ENCODE measurements at regions not wholly inside any gene's neighbourhood (a gene's known extent, or its start where the extent isn't known, plus 50 kb on each side); places are given as distances from the start of the nearest gene placed in this dataset.
"Not testable (repeated sequence)": the region's sequence is repeated elsewhere in the genome, so short reads cannot be mapped to it uniquely, and the experiment has no call there.

DNA sequence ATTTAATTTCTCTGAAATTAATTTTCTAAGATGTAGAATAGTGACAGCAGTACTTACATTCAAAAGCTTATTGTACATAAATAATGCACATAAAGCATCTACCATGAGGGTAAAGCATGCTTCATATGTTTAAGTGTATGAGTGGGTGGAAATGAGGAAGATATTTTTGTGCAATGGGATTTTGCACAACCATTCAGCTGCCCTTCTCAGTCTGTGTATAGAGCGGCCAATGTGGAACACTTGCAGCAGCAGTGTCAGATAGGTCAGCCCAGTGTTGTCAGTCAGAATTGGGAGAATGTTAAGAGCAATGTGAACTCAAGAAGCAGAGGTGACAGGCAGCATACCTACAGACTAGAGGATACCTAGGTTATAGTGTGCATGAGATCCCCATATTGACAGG is 72.5 kb upstream of the ATP2B1 start:
- DNase-seq (ENCODE audit: low spot score): no peak

DNA sequence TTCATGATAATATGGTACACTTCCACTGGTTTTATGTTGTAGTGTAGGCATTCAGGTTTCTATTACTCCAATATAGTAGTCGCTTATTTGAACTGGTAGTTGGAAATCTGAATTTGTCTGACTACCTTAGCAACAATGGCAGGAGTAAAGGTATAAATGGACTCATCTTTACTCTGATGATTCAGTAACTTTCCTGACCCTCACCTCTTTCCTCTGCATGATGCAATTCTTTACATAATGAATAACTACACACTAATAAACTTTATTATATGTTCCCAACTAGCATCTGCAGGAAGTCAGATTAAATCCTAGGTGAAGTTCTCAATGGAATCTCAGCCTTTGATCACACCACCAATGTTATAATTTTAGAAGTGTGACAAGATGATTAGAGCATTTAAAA is 70.5 kb upstream of the ATP2B1 start:
- DNase-seq (ENCODE audit: low spot score): no peak

DNA sequence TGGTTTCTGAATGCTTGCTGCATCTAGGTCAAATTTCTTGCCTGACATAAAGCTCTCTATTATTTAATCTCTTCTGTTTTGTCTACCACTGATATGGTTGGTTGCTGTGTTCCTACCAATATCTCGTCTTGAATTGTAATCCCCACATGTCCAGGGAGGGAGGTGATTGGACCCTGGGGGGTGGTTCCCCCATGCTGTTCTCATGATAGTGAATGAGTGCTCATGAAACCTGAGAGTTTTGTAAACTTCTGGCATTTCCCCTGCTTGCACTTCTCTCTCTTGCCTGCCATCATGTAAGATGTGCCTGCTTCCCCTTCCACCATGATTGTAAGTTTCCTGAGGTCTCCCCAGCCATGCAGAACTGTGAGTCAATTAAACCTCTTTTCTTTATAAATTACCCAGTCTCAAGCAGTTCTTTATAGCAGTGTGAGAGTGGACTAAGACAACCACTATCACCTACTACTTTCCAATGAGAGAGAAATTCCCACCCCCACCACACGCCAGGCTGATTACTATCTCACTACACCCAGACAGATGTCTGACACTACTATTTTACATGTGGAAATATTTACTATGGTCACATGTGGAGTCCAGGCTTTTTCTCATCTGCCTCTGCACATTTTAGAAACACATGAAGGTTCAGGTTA is 69.2 kb upstream of the ATP2B1 start:
- no peak for DNase-seq (ENCODE audit: low spot score)

DNA sequence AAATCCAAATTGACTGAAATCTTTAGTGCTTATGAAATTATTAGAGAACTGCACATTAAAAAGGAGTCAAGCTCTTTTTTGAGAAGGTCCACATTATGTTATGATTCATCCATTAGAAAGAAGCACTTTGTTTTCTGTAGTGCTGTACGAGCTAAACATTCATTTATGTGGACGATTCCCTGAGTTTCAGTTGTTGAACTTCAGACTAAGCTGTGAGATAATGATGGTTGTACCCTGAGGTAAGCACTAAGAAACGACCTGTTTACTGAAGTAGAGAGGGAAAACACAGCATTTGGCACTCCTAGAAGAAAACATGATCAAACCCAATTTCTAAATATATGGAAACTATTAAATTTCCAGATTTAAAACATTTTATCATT is 67.3 kb upstream of the ATP2B1 start:
- DNase-seq (ENCODE audit: low spot score): no peak

DNA sequence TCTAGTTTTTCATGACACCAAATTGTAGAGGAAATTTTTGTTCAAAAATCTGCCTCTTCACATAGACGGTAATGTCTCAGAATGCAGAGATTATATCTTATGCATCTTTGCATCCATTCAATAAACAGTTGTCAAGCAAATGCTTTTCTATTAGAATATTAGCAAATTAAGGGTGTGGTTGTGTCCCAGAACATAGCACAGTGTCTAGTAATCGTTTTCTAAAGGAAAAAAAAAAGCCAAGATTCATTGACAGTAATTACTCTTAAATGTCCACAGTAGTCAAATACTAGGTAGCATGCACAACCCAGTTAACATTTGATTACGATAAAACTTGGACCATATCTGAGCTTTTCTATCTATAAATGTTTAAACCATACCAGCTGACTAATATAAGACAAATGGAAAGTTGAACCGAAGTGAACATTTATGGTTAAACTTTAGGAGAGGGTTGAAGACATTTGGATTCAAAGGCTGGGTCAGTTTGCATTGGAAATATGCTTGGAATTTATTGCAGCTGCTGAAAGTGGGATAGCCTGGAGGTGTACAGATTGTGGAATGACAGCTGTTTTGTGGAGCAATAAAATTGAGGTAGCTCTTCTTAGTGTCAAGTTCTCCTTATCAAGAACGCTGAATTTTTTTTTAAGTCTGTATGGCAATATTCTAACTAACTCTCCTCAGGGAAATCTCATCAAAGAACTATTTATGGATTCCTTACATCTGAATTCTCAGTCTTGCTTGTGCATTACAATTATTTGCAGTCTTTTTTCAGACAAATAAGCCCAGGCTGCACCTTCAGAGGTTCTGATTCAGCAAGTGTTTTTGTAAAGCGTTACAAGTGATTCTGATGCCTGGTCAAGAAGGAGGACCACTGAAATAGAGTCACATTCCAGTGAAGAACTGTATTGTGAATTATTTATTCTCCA is 66.7 kb upstream of the ATP2B1 start:
- DNase-seq (ENCODE audit: low spot score): no peak

DNA sequence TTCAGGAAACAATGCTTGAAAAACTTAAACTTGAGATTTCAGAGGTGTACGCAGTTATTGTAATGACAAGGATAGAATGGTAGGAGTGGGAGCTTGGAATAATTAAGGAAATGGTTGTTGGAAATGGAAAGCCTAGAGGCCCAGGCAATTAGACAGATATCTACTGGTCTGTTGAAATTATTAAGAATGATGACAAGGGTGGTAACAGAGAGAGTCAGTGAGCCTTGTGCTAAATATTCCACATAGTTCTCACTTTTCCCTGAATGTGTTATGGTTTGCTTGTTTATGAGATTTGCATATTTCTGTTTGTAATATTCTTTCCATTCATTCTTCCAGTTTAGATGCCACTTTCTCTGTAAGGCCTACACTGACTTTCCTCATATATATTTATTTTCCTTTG is 66.0 kb upstream of the ATP2B1 start:
- DNase-seq (ENCODE audit: low spot score): no peak

DNA sequence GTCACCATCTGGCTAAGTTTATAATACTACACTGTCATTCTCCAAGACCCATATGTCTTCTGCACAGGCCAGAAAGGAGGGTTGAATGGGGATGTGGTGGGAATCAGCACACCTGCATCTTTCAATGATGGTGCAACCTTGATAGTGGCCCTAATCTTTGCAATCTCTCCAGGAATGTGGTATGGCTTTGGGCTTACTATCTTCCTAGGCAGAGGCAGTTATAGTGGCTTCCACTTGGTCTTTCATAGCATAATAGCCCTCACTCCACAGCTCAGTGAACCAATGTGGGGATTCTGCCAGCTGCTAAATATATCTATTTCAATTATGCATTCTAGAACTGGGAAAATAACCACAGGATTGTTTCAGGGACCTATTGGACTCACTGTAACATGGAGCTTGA is 61.8 kb upstream of the ATP2B1 start:
- DNase-seq (ENCODE audit: low spot score): no peak

DNA sequence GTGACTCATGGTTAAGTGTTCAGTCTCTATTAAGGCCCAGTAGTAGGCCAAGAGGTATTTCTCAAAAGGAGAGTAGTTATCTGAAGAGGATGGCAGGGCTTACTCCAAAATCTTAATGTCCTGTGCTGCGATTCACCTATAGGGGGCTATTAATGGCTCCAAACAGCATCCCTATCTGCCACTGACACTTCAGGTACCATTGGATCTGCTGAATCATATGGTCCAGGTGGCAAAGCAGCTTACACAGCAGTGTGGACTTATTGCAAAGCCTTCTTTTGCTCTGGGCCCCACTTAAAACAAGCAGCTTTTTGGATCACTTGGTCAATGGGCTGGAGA is 60.8 kb upstream of the ATP2B1 start:
- DNase-seq (ENCODE audit: low spot score): no peak

DNA sequence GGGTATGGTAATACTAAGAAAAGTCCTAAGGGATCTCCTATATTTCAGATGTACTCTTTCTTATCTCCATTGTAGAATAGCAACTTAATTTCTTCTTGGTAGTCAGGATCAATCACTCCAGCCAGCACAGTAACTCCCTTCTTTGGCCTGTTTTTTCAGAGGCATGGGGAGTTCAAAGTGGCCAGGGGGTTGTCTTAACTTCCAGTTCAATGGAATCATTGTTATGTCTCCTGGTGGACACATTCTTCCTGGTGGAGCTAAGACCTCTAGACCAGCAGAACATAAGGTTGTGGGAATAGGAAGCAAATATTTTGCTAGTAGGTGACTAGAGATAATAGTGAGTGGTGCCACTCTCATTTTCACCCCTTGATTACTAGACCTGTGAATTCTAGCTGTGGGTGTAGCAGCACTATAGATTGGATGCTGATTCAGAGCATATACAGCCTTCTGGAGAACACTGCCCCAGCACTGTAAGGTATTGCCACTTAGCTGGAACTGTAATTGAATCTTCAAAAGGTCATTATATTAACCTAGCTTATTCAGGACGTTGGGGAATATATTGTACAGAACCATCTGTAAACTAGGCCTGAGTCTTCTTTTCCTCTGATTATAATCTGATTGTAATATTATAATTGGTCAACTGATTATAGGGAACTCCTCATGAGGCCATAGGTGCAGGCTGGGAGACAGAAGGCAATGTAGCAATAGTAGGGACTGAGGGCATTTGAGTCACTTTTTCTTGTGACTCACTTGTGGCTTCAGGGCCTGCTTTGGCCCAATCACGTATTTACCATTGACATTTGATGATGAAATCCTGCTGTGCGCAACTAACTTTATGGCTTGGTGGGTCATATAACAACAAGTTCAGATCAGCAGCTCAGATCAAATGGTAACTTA is 60.2 kb upstream of the ATP2B1 start:
- peak; percentile 90 for DNase-seq (ENCODE audit: low spot score)

DNA sequence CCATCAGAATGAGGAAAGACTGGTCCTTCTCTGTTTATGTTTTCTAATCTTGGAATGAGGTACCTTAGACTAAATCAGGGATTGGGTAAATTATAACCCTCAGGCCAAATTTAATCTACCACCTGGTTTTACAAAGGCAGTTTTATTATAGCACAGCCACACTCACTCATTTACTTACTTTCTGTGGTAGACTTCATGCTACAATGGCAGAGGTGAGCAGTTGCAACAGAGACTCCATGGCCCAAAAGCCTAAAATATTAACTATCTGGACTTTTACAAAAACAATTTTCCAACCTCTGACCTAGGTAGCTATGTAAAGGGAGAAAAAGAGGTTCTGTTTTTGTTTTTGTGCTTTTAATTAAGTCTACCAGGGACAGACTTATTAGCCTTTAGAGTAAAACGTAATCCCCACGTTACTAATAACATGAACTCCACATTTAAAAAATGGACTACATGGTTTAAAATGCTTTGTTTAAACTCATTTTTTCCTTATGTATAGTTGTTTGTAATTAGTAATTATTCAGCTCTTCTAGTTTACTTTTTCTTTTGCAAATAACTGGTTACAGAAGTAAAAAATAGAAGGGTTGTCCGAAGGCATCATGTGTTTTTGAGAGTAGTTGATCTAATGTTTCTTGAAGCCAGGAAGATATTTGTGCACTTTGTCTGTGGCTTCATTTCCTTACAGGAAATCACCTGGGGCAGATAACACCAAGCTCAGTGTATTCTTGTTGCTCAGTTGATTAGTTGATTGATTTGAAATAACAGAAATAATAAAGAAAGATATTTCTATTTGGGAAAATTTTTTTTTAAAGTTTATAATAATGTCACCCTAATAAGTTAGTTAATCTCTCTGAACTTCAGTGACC is 57.6 kb upstream of the ATP2B1 start:
- DNase-seq (ENCODE audit: low spot score): no peak

DNA sequence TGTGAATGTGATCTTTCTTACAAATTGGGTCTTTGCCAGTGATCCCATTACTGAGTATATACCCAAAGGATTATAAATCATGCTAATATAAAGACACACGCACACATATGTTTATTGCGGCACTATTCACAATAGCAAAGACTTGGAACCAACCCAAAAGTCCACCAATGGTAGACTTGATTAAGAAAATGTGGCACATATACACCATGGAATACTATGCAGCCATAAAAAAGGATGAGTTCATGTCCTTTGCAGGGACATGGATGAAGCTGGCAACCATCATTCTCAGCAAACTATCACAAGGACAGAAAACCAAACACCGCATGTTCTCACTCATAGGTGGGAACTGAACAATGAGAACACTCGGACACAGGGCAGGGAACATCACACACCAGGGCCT is 55.5 kb upstream of the ATP2B1 start:
- DNase-seq (ENCODE audit: low spot score): not testable (repeated sequence)

DNA sequence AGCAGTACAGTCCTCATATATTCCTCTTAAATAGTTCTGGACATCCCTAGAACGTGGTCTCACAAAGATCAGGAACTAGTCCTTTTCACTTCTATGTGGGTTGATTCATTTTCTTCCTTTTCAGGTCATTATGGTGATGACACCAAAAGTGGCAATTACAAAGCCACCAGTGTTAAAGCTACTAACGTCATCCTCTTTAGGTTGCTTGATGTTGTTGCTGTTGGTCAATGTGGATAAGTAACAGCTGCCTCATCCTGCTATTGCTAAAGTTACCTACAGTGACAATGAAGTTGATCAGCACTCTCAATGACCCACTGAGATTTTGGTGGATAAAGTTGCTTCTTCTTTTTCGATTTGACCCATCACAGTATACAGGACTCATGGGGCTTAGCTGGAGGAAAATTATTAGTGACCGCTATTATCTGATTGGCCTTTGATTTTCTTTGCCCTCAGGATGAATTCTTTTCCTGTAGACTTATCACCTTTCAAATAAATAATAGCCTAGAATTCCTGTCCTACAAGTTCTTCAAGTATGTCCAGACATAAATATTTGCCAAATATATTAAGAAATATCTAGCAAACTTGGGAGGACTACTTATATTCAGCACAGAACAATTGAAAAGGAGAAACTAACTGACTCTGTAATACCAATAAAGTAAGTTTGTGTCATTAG is 54.0 kb upstream of the ATP2B1 start:
- DNase-seq (ENCODE audit: low spot score): no peak

DNA sequence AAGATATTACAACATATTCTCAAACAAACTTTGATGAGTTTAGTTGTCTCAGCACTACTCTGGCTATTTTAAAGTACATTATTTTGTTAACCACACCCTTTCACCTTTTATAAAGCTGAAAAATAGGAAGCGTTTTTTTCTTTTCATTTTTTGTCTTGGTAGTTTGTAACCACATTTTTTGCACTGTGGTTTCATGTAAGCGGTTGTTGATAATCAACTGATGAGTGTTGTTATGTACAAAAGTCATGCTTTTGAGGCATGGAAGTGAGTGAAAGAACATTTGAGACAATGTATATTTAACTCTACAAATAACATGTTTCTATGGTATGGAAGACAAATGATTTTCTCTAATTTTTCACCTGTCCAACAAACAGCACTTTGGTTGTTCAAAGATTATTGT is 52.1 kb upstream of the ATP2B1 start:
- DNase-seq (ENCODE audit: low spot score): no peak
